Skeletal muscle cell (primary cell): ENCODE measurements at regions not wholly inside any gene's neighbourhood (a gene's known extent, or its start where the extent isn't known, plus 50 kb on each side); places are given as distances from the start of the nearest gene placed in this dataset.
"Not testable (repeated sequence)": the region's sequence is repeated elsewhere in the genome, so short reads cannot be mapped to it uniquely, and the experiment has no call there.

ENCODE experiments used
- DNase-seq: peaks from one replicate; pipeline ENCODE4 v3.0.0-alpha.2; 2010; ENCODE audit warnings: low read depth
- H3K4me3 ChIP-seq: 2 replicates; pipeline ENCODE4 v1.5.1; 2011; ENCODE audit warnings: low read depth, mild to moderate bottlenecking, control low read depth, low read length, moderate library complexity

DNA sequence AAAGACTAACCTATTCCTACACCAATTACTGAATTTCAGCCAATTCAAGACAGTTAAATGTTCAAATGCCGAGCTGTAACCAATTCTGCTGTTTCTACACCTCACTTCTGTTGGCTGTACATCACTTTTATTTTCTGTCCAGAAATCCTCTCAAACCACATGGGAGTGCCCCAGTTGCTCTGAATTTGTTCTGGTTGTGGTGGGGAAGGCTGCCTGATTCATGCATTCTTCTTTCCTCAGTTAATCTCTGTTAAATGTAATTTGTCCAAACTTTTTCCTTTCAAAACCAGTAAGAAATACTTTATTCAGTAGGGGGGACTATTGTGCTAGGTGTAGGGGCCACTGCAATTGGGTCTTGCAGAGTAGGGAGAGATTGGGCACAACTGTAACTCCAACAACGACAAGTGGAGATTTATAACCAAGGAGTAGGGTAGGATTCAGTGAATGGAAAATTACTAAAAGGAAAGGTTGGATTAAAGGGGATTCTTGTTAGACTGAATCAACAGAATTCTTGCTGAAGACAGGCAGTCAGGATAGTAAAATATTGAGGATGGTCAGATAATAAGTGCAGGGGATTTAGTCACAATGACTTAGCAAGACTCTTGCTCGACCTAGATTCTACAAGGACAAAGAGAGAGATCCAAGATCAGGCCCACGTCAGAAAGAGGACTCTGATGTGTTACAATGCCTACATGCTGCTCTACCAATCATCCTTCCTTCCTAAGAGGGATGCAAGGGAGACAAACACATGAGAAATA is 593.5 kb upstream of the FAT3 start:
- no peak overlapping the region for H3K4me3 ChIP-seq
- DNase-seq = peak; percentile 18

DNA sequence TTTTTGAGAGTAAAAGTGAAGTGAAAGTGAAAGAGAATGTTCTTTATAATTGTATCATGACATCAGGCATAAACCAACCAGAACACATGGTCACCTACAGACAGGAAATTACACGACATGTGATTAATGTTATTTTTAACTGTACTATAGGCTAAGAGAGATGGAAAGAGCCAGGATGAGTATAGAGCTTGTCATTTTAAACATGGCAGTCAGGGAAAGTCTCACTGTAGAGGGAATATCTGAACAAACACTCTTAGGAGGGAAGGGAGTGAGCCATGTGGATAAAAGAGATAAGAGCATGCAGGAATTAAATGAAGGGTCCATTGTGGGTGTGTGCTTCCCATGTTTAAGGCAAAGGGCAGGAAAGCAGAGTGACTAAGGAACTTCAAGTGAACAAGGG is 599.1 kb upstream of the FAT3 start:
- no peak for DNase-seq
- no peak overlapping the region for H3K4me3 ChIP-seq

DNA sequence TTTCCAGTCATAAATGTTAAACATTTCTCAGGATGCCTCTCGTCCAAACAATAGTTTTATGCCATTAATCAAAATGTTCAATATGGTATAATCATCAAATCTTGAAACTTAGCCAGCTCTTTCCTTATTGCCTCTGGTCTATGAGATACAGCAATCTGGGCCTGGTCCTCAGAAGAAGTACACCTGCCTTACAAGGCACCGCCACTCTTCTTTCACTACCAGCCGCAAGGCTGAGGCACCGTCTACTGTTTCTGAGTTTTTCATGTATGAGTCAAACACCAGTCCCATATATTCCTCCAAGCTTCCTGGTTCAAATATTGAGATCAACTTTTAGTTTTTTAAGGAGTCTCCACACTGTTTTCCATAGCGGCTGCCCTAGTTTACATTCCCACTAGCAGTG is 600.6 kb upstream of the FAT3 start:
- DNase-seq = no peak
- H3K4me3 ChIP-seq = no peak overlapping the region

DNA sequence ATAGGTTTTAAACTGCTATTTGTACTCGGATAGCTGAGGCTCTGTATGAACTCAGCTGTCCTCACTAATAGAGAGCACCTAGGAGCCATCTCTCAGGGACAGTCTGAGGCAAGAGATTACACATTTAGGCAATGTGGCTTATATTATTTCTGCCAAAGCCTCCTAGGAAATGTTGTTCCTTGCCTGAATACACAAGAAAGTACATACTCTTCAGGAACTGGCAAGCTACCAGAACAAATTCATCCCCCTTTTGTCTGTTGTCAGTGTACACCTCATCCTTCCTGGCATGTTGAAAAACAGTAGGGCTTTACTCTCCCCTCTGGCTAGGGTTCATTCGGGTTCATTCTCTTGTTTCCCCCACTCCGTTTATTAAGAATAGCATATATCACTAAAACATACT is 615.9 kb upstream of the FAT3 start:
- DNase-seq = peak; percentile 50
- no peak overlapping the region for H3K4me3 ChIP-seq

DNA sequence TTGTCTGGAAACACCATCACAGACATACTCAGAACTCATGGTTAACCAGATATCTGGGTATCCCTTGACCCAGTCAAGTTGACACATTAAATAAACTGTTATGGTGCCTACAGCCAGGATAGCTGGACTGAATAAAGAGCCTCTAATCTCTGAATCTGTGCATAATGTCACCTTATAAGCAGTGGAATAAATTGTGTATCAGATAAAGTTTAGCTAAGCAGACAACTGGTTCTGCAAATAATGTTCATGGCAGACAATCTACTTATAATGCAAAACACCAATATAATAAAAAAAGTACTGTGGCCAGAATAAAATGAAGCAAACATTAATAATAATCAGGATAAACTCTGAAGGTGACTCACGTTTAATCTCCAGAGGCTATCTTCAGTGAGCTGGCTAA is 628.5 kb upstream of the FAT3 start:
- H3K4me3 ChIP-seq = no peak overlapping the region
- DNase-seq = no peak

DNA sequence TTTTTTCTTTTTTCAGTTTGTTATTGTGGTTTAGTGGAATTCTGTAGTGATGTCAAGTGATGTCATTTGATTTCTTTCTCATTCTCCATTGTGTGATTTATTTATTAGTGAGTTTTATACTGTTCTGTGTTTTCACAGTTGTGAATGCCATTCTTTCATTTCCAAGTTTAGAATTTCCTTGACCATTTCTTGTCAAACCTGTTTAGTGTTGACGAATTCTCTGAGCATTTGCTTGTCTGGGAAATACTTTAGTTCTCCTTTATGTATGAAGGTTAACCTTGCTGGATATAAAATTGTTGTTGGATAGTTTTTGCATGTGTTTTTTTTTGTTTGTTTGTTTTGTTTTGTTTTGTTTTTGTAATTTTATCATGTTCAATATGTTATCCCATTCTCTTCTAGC is 633.6 kb upstream of the FAT3 start:
- no peak for DNase-seq
- H3K4me3 ChIP-seq = no peak overlapping the region

- no peak for DNase-seq
- no peak overlapping the region for H3K4me3 ChIP-seq
Measured at GRCh38 chr11:91587131-91587530, 637.5 kb upstream of the FAT3 start.

DNA sequence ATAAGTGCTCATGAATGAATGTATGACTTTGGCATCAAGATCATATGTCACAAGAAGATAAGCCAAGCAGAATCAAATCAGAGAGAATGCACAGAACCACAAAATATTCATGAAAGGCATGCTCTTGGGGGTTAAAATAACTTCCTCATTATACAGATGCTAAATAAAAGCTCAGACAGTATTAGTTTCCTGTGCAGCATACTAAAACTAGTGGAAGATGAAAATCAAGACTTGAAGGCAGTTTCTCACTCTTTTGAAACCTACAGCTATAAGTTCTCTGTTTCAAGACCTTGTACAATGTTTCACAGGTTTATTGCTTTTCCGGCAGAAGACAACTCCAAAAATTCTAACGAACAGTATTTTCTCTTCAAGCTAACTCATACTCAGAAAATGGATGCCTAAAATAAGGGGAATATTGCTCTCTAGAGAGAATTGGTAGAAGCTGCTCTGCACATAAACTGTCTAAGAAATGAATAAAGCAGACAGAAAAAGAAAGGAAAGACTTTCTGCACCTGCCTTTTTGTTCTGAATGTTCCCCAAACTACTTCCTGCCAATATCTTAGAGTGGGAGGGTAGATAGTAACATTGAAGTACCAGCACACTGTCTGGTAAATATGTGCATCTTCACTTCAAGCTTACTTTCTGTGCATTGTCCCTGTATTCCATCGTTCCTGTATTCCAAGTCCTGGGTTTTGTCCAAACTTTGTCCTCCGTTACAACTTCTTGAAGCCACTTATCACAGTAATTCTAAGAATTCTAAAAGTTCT is 639.4 kb upstream of the FAT3 start:
- H3K4me3 ChIP-seq = no peak overlapping the region
- no peak for DNase-seq

GRCh38 chr11:91563176-91563575 is 661.4 kb upstream of the FAT3 start:
- no peak for DNase-seq
- no peak overlapping the region for H3K4me3 ChIP-seq

DNA sequence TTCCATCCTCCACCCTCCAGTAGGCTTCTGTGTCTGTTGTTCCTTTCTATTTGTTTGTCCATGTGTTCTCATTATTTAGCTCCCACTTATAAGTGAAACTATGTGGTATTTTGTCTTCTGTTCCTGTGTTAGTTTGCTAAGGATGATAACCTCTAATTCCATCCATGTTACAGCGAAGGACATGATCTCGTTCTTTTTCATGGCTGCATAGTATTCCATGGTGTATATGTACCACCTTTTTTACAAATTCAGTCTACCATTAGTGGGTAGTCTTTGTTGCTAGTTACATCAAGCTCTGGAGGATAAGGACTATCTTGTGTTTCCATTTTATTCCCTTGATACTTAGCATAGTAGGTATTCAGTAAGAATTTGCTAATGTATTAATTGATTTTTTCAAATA is 664.2 kb upstream of the FAT3 start:
- no peak for DNase-seq
- H3K4me3 ChIP-seq = no peak overlapping the region

DNA sequence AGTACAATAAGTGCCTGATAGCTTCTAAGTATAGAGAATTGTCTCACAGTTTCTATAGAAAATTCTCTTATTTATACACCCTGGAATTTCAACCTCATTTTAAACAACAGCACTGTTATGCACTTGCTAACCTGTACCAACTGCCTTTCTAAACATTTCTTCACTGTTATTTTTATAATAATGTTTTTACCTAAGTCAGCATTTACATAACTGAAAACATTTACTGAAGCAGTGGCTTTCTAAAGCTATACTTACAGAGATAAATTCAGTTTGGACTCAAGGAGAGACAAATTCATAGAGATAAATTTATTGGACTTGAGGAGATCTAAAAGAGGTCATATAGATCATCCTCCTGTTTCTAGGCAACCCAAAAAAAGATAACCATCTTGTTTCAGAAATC is 686.6 kb upstream of the FAT3 start:
- H3K4me3 ChIP-seq = no peak overlapping the region
- DNase-seq = no peak

GRCh38 chr11:91536366-91536765 is 688.3 kb upstream of the FAT3 start:
- DNase-seq = no peak
- H3K4me3 ChIP-seq = no peak overlapping the region

GRCh38 chr11:91528965-91529364 is 695.7 kb upstream of the FAT3 start:
- no peak overlapping the region for H3K4me3 ChIP-seq
- DNase-seq = no peak

- H3K4me3 ChIP-seq = no peak overlapping the region
- no peak for DNase-seq
Measured at GRCh38 chr11:91527380-91528030, 697.1 kb upstream of the FAT3 start.

GRCh38 chr11:91513734-91514133 is 710.9 kb upstream of the FAT3 start:
- no peak overlapping the region for H3K4me3 ChIP-seq
- no peak for DNase-seq

DNA sequence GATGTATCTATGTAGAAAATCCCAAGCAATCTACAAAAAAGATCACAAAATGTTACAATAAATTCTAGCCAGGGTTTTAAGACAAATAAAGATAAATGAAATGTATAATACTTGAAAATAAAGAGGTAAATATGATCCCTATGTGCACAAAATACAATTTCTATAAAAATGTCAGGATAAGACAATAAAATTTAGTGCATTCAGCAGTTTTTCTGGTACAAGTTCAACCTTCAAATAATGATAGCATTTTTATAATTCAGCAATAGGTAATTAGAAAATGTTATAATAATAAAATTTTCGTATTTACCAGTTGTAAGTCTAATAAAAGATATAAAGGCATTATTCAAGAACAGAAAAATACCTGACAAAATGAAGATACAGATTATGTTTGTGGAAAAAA is 726.8 kb upstream of the FAT3 start:
- DNase-seq = no peak
- no peak overlapping the region for H3K4me3 ChIP-seq

- no peak for DNase-seq
- H3K4me3 ChIP-seq = no peak overlapping the region
Measured at GRCh38 chr11:91495837-91496236, 728.8 kb upstream of the FAT3 start.

DNA sequence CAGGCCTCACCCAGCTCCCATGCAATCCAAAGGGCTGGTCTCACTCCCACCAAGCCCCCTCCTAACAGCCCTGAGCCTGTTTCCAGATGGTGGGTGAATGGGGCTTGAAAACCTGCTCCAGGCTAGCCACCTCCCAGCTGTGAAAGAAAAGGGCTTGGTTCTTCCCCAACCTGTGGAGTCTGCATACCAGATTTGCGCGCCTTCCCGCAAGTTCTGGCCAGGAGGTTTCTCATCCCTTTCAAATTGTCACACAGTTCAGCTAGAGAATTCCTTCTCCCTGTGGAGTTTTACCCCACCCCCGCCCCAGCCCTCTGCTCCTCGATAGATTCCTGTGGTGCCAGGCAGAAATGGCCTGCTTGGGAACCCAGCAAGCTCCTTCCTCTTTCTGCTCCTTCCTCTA is 734.6 kb upstream of the FAT3 start:
- no peak overlapping the region for H3K4me3 ChIP-seq
- no peak for DNase-seq

- not testable (repeated sequence) for H3K4me3 ChIP-seq
Measured at GRCh38 chr11:91483956-91484355, 740.7 kb upstream of the FAT3 start.

DNA sequence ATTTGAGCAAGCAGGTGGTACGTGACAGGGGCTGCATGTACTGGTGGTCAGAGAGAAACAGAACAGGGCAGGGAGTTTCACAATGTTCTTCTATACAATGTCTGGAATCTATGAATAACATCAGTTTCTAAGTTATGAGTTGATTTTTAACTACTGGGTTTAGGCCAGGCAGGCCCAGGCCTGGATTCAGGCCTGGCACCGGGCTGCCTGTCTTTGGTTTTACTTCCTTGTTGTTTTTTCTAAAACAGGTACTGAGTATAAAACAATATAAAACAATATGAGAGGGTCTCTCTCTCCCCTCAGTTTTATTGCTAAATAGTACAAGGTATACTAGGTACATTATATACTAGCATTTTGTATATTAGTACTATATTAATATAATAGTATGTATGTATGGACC is 742.7 kb upstream of the FAT3 start:
- DNase-seq, H3K4me3 ChIP-seq: not testable (repeated sequence)

More at GRCh38 chr11:91483956-91484355, 740.7 kb upstream of the FAT3 start:
- not testable (repeated sequence) for DNase-seq

- DNase-seq = no peak
- H3K4me3 ChIP-seq = no peak overlapping the region
Measured at GRCh38 chr11:91470656-91471055, 754.0 kb upstream of the FAT3 start.
